K562 (cell line): ENCODE measurements at regions not wholly inside any gene's neighbourhood (a gene's known extent, or its start where the extent isn't known, plus 50 kb on each side); places are given as distances from the start of the nearest gene placed in this dataset.

Experiments
- ATAC-seq: fragments of 200-7000 bp; cut with Tn5 transposase; 3 replicates; pipeline ENCODE4 v1.9.1; 2020; ENCODE audit warnings: moderate library complexity
- BruUV-seq: library from RNA; stranded (reverse); fragments of 400-500 nt; replicated peaks from 2 replicates; lab custom pipeline; 2021; lab: Mats Ljungman, UMichigan
- CTCF ChIA-PET: fragments of 300-600 bp; formaldehyde crosslinking; extraction: SDS; loops from one replicate; lab custom pipeline; 2021; ENCODE audit warnings: low intra/inter-chr PET ratio; lab: Yijun Ruan, JAX
- POLR2A ChIA-PET: fragments of 300-600, 350-650 bp; sonication (Branson Sonifier 250); formaldehyde crosslinking; extraction: SDS; loops from one replicate; lab custom pipeline; 2021; ENCODE audit warnings: antibody characterized with exemption, inconsistent platforms; lab: Yijun Ruan, JAX
- DNase-seq, 4 experiments: peaks; one replicate each; pipeline versions ENCODE4 v3.0.0 to v3.0.0-alpha.2; 2011 to 2018; ENCODE audit warnings: low spot score in 3 of 4, mixed read lengths in 3 of 4; ENCODE audit errors: extremely low read depth in 1 of 4
- FAIRE-seq: peaks from 2 replicates; lab custom pipeline; 2011; peaks lifted over from hg19 to GRCh38; lab: Jason Lieb, UNC
- H2AFZ ChIP-seq: 2 replicates; pipeline ENCODE4 v1.6.0; 2011; ENCODE audit warnings: low read depth, low read length, control low read depth, inconsistent platforms
- H3K27ac ChIP-seq: fragments of 200-600 bp; 3 replicates; pipeline ENCODE4 v1.8.0; 2011; ENCODE audit warnings: low read depth, mild to moderate bottlenecking, control low read depth, inconsistent platforms, low read length, moderate library complexity, mixed read lengths; ENCODE audit errors: extremely low read depth
- H3K27me3 ChIP-seq, 2 experiments: fragments of 300-600 bp in 1 of 2; 2 replicates in 1 of 2; 3 replicates in 1 of 2; pipeline versions ENCODE4 v1.6.0 to v1.8.0; 2011; ENCODE audit warnings: inconsistent platforms in 2 of 2, low read length in 2 of 2, mild to moderate bottlenecking in 1 of 2, mixed read lengths in 1 of 2, moderate library complexity in 1 of 2; ENCODE audit not compliant: control insufficient read depth in 2 of 2, insufficient read depth in 2 of 2
- H3K36me3 ChIP-seq: fragments of 300-600 bp; 3 replicates; pipeline ENCODE4 v1.8.0; 2011; ENCODE audit warnings: mild to moderate bottlenecking, low read length, inconsistent platforms; ENCODE audit not compliant: control insufficient read depth, insufficient read depth
- H3K4me1 ChIP-seq, 2 experiments: fragments of 200-600 bp in 1 of 2; replicated peaks in 1 of 2; 2 replicates in 1 of 2; 3 replicates in 1 of 2; pipeline versions ENCODE4 v1.5.1 to v1.8.0; 2011; ENCODE audit warnings: inconsistent platforms in 2 of 2, low read length in 2 of 2, mild to moderate bottlenecking in 1 of 2, mixed read lengths in 1 of 2, moderate library complexity in 1 of 2; ENCODE audit not compliant: control insufficient read depth in 2 of 2, insufficient read depth in 2 of 2
- H3K4me2 ChIP-seq: 2 replicates; pipeline ENCODE4 v1.6.1; 2011; ENCODE audit warnings: low read length, control low read depth, inconsistent platforms, mixed read lengths; ENCODE audit not compliant: insufficient read depth
- H3K4me3 ChIP-seq: fragments of 200-600 bp; sonication (generic), shearing (Covaris generic); 2 replicates; pipeline ENCODE4 v1.5.1; 2016; ENCODE audit warnings: control low read depth, inconsistent platforms
- H3K79me2 ChIP-seq: fragments of 200-600 bp; 3 replicates; pipeline ENCODE4 v1.8.0; 2011; ENCODE audit warnings: low read length, inconsistent platforms; ENCODE audit not compliant: control insufficient read depth, insufficient read depth
- H3K9ac ChIP-seq, 2 experiments: 2 replicates each; pipeline versions ENCODE4 v1.6.0 to v1.6.1; 2011; ENCODE audit warnings: low read depth in 2 of 2, low read length in 2 of 2, control low read depth in 1 of 2, inconsistent platforms in 1 of 2, mild to moderate bottlenecking in 1 of 2, mixed read lengths in 1 of 2; ENCODE audit not compliant: insufficient read depth in 1 of 2
- H3K9me1 ChIP-seq: one replicate; pipeline ENCODE4 v1.6.0; 2011; ENCODE audit warnings: inconsistent platforms, mild to moderate bottlenecking, low read length, moderate library complexity; ENCODE audit not compliant: control insufficient read depth, insufficient read depth
- H3K9me3 ChIP-seq: replicated peaks from 2 replicates; pipeline ENCODE4 v1.5.1; 2011; ENCODE audit warnings: low read depth, low read length, inconsistent platforms; ENCODE audit not compliant: control insufficient read depth, insufficient read depth
- H4K20me1 ChIP-seq: replicated peaks from 2 replicates; pipeline ENCODE4 v1.6.1; 2011; ENCODE audit warnings: low read length, inconsistent platforms, mixed read lengths; ENCODE audit not compliant: control insufficient read depth, insufficient read depth
- ATF4 ChIP-seq: fragments of 450-650 bp; formaldehyde crosslinking; IDR thresholded peaks from 2 replicates; pipeline ENCODE4 v1.4.0; 2022; ENCODE audit warnings: mild to moderate bottlenecking, moderate library complexity
- ELF1 ChIP-seq: fragments of 200-800 bp; sonication (Bioruptor generic); IDR thresholded peaks from 2 replicates; pipeline ENCODE4 v1.6.1; 2016; ENCODE audit warnings: missing genetic modification characterization, missing compliant biosample characterization
- FOXK1 ChIP-seq: sonication (generic); formaldehyde crosslinking; IDR thresholded peaks from 2 replicates; pipeline ENCODE4 v1.8.0; 2022; ENCODE audit warnings: missing genetic modification reagents, mild to moderate bottlenecking, borderline replicate concordance
- HIVEP1 ChIP-seq: fragments of 250-450 bp; sonication (Bioruptor Pico); IDR thresholded peaks from 2 replicates; pipeline ENCODE4 v1.4.0; 2020; ENCODE audit warnings: mild to moderate bottlenecking
- MITF ChIP-seq: IDR thresholded peaks from 2 replicates; pipeline ENCODE4 v1.6.1; 2014; ENCODE audit warnings: antibody characterized with exemption
- NCOA4 ChIP-seq: fragments of 450-650 bp; IDR thresholded peaks from 2 replicates; pipeline ENCODE4 v1.6.1; 2018; ENCODE audit warnings: mild to moderate bottlenecking; ENCODE audit not compliant: partially characterized antibody
- NFIC ChIP-seq: fragments of 450-650 bp; IDR thresholded peaks from 2 replicates; pipeline ENCODE4 v1.6.1; 2017; ENCODE audit warnings: mild to moderate bottlenecking, inconsistent platforms
- REST ChIP-seq, 2 experiments: fragments of 450-650 bp; formaldehyde crosslinking in 1 of 2; IDR thresholded peaks; 2 replicates each; pipeline versions ENCODE4 v1.4.0 to v1.6.1; 2014 to 2020; ENCODE audit warnings: mild to moderate bottlenecking in 2 of 2, borderline replicate concordance in 1 of 2, low read depth in 1 of 2
- SLC30A9 ChIP-seq: fragments of 250-450 bp; sonication (Bioruptor Pico); IDR thresholded peaks from 2 replicates; pipeline ENCODE4 v1.8.0; 2022; ENCODE audit warnings: mild to moderate bottlenecking, moderate library complexity
- TARDBP ChIP-seq: fragments of 450-650 bp; IDR thresholded peaks from 2 replicates; pipeline ENCODE4 v1.6.1; 2016
- ZNF445 ChIP-seq: fragments of 250-450 bp; sonication (Bioruptor Pico); IDR thresholded peaks from 2 replicates; pipeline ENCODE4 v1.4.0; 2020; ENCODE audit warnings: low read depth, mild to moderate bottlenecking, moderate library complexity
- WGBS: fragments of 100-300 bp; shearing (Covaris generic); methylation state at CpG from one replicate; pipeline ENCODE4 v1.1.6; 2016; ENCODE audit warnings: low coverage, mixed read lengths; ENCODE audit not compliant: insufficient coverage; ENCODE audit errors: missing lambda C conversion rate; 5-methylcytosine and 5-hydroxymethylcytosine counted together
- in situ Hi-C: fragments of 300-500 bp; cut with MboI; formaldehyde crosslinking; loops from 4 replicates; pipeline ENCODE4 v1.15.0; 2018; ENCODE audit warnings: inconsistent platforms, mixed read lengths
- intact Hi-C: fragments of 100-400 bp; cut with micrococcal nuclease; formaldehyde crosslinking; loops from 2 replicates; pipeline ENCODE4 v1.14.2; 2022

DNA sequence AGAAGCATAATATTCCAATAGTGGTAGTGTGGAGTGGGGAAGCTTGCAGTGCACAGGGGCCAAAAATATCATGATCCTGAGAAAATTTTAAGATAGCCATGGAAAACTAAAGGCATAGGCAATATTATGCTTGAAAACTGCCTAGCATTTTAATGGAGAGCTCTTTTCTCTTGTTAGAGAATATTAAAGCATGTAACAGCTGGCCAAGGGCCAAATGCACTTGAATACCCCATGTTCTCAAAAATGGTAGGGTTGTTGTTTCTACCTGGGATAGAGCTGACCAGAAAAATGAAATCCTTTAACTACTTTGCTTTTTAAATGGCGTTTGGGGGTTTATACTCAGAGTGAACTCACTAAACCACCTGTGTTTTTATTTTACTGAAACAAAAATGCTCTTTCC, 739.6 kb upstream of the SLIT2 start:
- Histone ChIP-seq H3K9me1 (no peaks in the 10 kb centered on the region), H3K79me2 (no peaks in the 10 kb centered on the region), H3K4me3 (no peak overlapping the region), H2AFZ (no peak overlapping the region), H3K4me1 (no peaks in the 10 kb centered on the region), H3K9ac (no peak overlapping the region), H3K36me3 (no peaks in the 10 kb centered on the region), H3K9me3 (no peaks in the 10 kb centered on the region), H3K4me2 (no peak overlapping the region), H3K27me3 (no peaks in the 10 kb centered on the region), H4K20me1 (no peaks in the 10 kb centered on the region)
- WGBS, result 0% methylated on average over 1 of the region's 1 CpG
- DNase-seq (no peak), ATAC-seq (no peak), FAIRE-seq (no peak)
- ChIA-PET CTCF (no interaction called here), POLR2A (no interaction called here)
- in situ Hi-C loops, result no loop called here
- intact Hi-C loops, result no loop called here
- TF ChIP-seq TARDBP, result no peak
- TF ChIP-seq SLC30A9, result no peak
- TF ChIP-seq FOXK1 (CRISPR knock-in tag), result no peak
- no peak for TF ChIP-seq NFIC
- no peak for TF ChIP-seq ELF1 (tag)
- no peak for TF ChIP-seq ATF4 (CRISPR knock-in tag)
- TF ChIP-seq REST (IDR thresholded peaks at IDR 0.05; ENCODE audit: borderline replicate concordance), result no peak
- TF ChIP-seq REST (CRISPR knock-in tag; IDR thresholded peaks at IDR 0.05; ENCODE audit: low read depth), result no peak
- no peak for TF ChIP-seq NCOA4
- TF ChIP-seq HIVEP1 (CRISPR knock-in tag), result no peak
- no peak for TF ChIP-seq ZNF445 (CRISPR knock-in tag)
- TF ChIP-seq MITF, result no peak
- TF ChIP-seq, all 486 proteins: peak for 0
- no peak overlapping the region for H3K27ac ChIP-seq
- no TSS peak for BruUV-seq
